ENCODE measurements at regions not wholly inside any gene's neighbourhood (a gene's known extent, or its start where the extent isn't known, plus 50 kb on each side); places are given as distances from the start of the nearest gene placed in this dataset.

GRCh38 chr5:82340799-82341198, 62.6 kb upstream of the RPS23 start:
- no peak for TF ChIP-seq KDM1A (IDR thresholded peaks at IDR 0.05)
- TF ChIP-seq ZBTB5 (IDR thresholded peaks at IDR 0.05) = no peak
- TF ChIP-seq ZNF274 (IDR thresholded peaks at IDR 0.05; ENCODE audit: borderline replicate concordance, low read depth, low read length) = no peak
- no peak for TF ChIP-seq ZNF655 (CRISPR knock-in tag; IDR thresholded peaks at IDR 0.05)
- TF ChIP-seq ZNF436 (CRISPR knock-in tag; IDR thresholded peaks at IDR 0.05) = no peak
- no peak for TF ChIP-seq CTCF (IDR thresholded peaks at IDR 0.05 in 2 of 3, conservative IDR thresholded peaks at IDR 0.05 in 1 of 3; ENCODE audit: insufficient read depth in 2 of 3, low read depth in 1 of 3, low read length in 3 of 3)
- TF ChIP-seq CBX3 (IDR thresholded peaks at IDR 0.05; ENCODE audit: borderline replicate concordance in 1 of 2, low read length in 2 of 2) = no peak
- no peak for TF ChIP-seq GATAD2B (IDR thresholded peaks at IDR 0.05; ENCODE audit: borderline replicate concordance)
- TF ChIP-seq POLR2AphosphoS2 (IDR thresholded peaks at IDR 0.05; ENCODE audit: low read length) = no peak
- no peak for TF ChIP-seq E2F3 (CRISPR knock-in tag; IDR thresholded peaks at IDR 0.05)
- TF ChIP-seq ZEB2 (IDR thresholded peaks at IDR 0.05) = no peak
- no peak for TF ChIP-seq RAD21 (CRISPR knock-in tag; conservative IDR thresholded peaks at IDR 0.05 in 1 of 2, IDR thresholded peaks at IDR 0.05 in 1 of 2)
